Epidermal melanocyte (primary cell): ENCODE measurements at regions not wholly inside any gene's neighbourhood (a gene's known extent, or its start where the extent isn't known, plus 50 kb on each side); places are given as distances from the start of the nearest gene placed in this dataset.

ENCODE experiments used
- DNase-seq: peaks from one replicate; pipeline ENCODE4 v3.0.0; 2011; ENCODE audit warnings: low spot score; ENCODE audit not compliant: insufficient read length

DNA sequence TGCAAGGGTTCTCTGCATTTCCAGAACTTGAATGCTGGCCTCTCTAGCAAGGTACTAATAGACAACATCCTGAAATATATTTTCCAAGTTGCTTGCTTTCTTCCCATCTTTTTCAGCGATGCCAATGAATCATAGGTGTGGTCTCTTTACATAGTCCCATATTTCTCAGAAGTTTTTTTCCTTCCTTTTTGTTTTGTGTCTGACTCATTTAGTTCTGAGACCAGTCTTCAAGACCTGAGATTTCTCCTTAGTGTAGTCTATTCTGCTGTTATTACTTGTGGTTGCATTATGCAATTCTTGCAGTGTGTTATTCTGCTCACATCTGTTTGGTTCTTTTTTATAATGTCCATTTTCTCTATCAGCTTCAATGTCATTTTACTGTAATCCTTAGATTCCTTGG, 1265.0 kb upstream of the ALCAM start:
- DNase-seq, result no peak

DNA sequence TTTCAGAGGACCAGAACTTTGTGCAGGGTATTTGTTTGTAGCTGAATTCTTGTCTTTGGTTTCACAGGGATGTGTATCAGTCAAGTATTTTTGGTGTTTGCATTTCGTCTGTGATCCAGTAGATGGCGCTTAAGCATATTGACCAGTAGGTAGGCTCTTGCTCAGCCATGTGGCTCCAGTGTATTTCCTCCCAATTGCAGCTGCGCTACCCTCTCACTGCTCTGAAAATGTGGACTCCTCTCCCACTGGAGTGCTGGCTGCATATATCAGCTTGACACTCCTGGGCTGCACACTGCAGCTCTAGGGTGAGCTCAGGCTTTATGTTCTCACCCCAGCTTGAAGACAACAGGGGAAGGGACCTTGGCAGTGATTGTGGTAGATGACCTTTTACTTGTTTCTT, 1264.3 kb upstream of the ALCAM start:
- DNase-seq, result no peak

DNA sequence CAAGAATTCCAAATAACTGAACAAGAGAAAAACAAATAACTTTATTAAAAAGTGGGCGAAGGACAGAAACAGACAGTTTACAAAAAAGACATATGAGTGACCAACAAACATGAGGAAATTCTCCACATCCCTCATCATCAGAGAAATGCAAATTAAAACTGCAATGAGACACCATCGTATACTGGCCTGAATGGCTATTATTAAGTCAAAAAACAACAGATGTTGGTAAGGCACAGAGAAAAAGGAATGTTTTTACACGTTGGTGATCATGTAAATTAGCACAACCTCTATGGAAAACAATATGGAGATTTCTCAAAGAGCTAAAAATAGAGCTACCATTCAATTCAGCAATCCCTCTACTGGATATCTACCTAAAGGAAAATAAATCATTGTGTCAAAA, 1260.4 kb upstream of the ALCAM start:
- DNase-seq, result no peak

DNA sequence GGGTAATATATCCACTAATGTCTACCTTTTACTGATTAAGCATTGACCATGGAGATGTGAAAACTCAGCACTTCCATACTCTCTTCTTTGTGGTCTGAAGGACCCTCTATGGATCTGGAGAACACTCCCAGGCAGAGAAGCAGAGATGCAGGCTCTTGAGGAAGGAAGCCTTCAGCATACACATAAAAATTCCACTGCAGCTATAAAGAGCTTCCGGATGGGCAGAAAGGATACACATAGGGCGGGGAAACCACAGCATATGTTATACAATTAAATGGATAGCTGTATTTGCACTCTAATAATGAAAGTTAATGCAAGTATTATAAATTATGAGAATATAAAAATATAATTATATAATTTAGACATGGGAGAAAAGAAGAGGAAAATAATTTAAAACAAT, 1258.2 kb upstream of the ALCAM start:
- DNase-seq, result no peak

DNA sequence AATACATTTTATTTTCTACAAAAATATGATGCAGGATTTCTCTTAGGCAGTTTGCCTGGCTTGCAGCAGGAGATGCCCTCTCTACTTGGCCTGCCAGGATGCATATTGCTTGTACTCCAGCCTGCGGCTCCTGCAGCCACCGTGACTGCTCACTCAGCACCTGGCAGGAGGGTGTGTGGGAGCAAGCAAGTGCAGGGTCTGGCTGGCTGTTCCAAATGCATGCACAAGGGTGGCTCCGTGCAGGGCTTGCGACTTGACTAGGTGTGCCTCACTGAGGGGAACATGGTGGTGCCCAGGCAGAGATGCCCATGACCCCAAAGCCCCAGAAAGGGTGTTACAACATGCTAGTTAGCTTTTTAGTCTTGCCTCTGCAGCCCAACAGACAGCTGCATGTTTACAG, 1240.2 kb upstream of the ALCAM start:
- no peak for DNase-seq

DNA sequence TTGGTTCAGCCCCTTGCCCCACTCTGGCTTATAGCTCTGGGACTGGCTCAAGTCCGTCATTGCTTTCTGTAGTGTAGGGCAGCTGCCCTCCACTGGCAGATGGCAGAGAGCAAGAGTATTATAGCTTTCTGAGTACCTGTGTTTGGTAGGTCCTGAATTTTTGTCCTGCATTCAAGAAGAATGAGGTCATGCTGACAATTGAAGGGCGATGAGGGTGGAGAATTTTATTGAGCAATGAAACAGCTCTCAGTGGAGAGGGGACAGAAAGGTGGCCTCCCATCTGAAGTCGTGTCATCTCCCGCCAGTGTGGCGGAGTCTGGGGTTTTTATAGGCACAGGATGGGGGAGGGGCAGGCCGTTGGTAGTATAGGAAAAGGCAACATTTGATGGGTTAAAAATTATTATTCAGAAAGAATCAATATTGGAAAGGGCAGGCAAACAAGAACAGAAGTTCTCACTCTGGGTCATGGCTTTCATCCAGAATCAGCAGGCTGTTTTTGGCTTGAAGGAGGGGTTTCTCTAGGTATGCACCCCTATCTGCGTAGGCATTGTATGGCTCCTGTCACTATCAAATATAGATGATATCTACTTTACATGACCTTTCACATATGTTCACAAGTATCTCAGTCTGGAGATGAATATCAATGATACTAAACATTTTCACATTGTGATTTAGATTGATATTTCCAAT, 1239.7 kb upstream of the ALCAM start:
- DNase-seq, result no peak

DNA sequence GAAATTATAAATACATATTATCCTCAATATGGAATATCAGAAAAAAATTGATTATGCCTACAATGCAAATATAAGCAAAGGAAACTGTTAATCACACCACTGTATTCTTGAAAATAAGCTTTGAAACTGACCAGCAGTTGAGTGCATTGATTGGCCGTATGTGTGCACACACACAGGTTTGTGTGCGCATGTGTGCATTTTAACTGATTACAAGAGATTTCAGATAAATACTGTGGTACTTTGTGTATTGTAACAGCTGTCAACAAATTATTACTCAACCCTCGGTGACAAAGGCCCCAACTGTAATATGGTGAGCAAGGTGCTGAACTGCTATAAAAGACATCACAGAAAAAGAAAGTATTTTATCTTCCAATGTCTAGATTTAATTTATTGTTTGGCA, 1238.9 kb upstream of the ALCAM start:
- no peak for DNase-seq

DNA sequence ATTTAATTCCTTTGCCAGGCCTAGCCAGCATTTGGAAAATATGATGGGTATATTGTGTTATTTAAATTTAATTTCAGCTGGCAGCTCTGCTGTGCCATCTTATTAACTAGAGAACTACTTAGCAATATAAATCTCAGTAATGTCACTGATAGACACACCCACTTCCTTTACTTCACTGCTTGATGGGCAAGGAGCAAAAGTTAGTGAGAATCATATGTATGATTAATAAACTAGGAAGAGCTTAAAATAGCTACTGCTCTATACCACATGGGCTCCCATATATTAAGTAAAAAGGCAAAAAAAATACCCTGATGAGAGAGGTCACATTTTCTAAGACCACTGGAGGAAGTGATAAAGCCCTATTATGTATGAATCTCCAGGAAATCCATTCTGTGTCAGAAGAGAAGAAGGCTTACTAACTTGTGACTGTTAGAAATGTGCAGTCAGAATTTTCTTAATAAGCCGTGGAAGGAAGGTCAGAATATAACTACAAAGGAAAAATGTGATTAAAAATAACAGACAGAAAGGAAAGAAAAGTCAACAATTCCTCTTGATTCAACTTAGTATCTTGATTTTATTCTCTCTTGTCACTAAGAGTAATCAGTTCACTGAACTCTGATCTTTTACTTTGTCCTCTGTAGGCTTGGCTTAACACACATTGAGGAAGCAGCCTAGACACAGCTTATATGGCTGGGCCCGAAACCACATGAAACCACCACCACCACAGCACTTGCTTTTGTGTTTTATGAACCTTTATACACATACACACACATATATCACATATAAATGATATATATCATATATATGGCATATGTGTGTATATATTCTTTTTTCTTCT, 1233.9 kb upstream of the ALCAM start:
- no peak for DNase-seq

DNA sequence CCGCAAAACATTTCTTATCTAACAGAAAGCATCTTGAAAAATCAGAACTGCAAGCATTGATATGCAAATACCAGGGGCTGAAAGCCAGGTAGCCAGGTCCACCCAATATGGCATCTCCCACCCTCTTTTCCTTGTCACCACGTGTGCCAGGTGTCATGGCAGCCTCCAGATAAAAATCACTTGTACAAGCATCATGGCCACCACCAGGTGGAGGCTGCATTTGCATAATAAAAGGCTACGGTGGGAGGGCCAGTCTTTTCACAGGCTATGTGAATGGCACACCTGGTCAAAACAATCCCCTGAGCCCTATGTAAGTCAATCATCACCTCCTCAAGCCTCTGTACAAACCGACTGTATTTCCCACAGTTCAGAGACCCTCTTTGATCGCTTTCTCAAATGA, 1233.1 kb upstream of the ALCAM start:
- DNase-seq, result no peak

DNA sequence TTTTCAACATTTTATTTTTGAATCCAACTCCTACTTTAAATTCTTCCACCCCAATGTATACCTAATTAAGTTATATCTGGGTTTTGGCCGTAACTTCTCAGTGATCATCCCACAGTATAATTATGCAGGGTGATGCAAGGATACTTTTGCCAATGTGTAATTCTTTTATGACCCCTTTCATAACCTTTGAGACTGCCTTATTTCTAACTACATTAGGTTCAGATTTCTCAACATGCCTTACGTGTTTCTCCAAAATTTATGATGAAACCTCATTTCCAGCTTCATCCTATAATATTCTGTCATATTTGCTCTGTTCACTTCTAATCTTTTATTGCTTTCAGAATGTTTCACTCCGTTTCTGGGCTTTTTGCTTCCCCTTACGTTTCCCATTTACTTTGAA, 1229.6 kb upstream of the ALCAM start:
- DNase-seq, result no peak

DNA sequence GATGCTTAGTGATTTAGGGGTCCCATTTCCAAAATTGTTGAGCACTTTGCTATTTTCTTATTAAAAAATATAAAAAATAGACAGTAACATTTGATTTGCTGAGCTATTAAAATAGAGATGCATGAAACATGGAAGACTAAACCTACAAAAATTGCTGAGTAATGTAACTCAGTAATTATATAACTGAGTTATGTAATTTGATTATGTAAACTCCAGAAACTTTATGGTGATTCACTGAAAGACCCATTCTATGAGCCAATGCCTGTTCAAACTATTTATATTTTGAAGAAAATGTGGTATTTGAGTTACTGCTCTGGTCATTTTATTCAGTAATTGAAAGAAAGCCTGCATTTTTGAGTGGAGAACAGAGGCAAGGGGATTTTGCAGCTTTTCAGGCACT, 1221.5 kb upstream of the ALCAM start:
- DNase-seq, result no peak

DNA sequence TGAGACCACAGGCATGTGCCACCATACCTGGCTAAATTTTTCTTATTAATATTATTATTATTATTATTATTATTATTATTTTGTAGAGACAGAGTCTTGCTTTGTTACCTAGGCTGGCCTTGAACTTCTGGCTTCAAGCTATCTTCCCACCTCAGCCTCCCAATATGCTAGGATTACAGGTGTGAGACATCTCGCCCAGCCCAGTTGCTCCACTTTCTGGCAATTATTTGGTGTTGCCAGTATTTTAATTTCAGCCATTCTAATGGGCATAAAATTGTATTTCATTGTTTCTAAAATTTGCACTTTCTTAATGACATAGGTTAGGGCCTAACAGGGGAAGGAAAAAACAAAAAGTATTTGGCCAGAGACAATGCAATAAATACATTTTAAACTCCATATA, 1217.6 kb upstream of the ALCAM start:
- DNase-seq, result no peak

DNA sequence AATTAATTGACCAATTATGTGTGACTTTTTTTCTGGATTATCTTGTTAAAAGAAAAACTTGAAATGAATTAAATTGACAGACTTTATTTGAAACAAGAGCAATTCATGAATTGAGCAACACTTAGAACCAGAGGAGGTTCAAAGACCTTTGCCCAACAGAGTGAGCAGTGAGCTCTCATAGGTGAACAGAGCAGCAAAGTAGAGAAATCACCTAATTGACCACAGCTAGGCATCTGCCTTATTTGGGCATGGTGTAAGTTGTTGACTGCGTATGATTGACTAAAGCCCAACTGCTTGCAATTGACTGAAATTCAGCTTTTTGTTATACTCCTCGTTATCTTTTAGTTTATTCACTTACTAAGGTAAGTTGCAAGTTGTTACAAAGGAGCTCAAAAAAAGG, 1216.0 kb upstream of the ALCAM start:
- no peak for DNase-seq

DNA sequence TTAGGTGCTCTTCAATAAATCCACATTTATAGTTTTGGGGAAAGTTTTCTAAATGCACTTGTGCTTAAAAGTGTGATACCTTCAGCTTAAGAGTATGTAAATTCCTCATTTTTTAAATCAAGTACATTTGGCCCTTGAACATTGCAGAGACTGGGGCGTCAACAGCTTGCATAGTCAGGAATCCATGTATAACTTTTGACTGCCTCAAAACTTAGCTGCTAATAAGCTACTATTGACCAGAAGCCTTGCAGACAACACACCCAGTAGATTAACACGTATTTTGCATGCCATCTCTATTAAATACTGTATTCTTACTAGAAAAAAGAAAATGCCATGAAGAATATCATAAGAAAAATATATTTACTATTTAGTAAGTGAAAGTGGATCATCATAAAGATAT, 1211.8 kb upstream of the ALCAM start:
- no peak for DNase-seq

DNA sequence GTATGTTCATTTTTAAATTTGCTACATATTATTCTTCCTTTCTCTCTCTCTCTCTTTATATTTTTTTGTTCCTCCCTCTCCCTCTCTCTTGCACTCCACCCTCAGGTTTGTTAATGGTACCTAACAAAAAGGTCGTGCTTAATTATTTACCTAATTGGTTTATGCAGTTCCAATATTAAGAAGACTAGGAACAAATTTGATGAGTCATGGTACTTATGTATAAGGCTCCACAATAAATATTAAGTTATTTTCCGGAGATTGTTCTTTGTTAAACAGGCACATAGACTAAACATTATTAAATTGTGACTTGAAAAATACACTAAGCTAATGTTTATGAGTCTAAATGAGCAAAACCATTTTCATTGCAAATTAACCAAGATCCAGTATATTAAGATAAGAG, 1200.8 kb upstream of the ALCAM start:
- no peak for DNase-seq

DNA sequence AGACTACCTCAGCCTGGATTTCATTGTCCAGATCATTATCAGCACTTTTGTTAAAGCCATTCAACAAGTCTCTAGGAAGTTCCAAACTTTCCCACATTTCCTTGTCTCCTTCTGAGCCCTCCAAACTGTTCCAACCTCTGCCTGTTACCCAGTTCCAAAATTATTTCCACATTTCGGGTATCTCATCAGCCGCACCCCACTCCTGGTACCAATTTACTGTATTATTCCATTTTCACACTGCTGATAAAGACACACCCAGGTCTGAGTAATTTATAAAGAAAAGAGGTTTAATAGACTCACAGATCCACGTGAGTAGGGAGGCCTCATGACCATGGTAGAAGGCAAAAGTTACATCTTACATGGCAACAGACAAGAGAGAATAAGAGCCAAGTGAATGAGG, 1198.3 kb upstream of the ALCAM start:
- DNase-seq, result no peak

DNA sequence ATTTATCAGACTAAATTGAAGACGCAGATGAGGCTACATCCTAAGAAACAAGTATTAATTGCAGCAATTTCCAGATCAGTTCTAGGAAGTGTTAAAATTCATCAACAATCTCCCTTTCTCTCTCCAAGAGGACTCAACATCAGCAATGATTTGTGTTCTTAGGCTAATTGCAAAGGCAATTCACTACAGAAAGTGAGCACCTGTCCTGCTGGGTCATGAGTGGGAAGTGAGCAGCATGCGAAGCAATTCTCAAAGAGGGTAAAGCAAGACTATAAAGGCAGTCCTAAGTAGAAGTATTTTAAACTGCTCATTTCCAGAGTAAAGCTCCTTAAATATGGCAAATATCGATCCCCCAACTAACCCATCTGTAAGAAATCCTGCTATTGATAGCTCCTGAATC, 1191.0 kb upstream of the ALCAM start:
- no peak for DNase-seq

DNA sequence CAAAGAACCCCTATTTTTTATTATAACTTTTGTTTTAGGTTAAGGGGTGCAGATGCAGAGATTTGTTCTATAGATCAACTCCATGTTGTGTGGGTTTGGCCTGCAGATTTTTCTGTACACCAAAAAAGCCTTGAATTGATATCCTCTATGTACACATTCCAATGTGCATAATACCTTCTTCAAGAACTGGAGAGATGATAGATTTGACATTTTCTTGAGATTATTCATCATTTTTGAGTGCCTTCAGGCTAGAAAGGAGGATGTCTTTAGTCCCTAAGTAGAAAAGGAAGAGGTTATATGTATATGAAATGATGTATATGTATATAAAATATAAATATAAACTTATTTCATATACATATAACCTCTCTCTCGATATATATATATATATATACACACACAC, 1190.0 kb upstream of the ALCAM start:
- no peak for DNase-seq

DNA sequence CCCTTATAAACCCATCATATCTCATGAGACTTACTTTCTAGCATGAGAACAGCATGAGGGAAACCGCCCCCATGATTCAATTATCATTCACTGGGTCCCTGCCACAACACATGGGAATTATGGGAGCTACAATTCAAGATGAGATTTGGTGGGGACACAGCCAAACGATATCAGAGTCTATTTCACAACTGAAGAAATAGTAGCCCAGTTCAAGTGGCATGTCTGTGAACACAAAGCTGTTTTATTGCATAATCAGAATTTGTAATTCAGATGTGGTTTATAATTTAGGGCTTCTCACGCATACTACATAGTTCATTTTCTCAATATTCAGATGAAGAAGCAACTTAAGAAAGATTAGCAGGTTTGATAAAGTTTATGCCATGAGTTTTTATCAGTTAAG, 1188.0 kb upstream of the ALCAM start:
- DNase-seq, result no peak

DNA sequence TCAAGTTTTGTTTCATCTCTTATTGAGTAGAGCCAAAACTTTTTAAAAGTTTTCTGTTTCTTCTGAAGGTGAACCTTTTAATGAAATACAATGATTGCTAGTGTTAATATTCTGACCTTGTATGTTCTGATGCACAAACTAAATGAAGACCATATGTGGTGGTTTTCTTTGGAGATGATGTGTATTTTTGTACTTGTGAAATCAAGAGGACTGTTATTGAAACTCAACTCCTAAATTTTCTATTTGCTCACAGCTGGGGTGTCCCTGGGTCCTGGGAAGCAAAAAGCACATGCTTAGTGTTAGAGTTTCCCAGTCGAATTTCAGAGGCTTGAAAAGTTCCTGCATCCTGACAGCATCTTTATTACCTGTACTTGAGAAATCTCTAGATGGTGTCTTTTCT, 1185.8 kb upstream of the ALCAM start:
- DNase-seq, result no peak

DNA sequence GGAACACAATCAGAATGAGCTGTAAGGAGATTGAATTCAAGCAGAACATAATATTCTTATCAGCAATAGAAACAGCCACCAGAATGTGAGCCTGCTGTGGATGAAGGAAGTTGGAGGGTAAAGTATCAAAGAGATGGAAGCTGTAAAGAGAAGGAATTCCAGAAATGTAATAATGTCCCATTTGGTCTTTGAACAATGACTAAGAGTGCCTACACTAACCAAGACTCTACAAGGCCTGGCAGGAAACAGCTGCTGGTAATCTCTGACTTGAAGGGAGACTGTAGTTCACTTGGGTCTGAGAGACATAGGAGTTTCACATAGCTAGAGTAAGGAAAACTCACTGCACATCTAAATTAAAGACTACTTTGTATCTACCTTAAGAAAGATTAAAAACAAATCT, 1176.0 kb upstream of the ALCAM start:
- DNase-seq, result no peak

DNA sequence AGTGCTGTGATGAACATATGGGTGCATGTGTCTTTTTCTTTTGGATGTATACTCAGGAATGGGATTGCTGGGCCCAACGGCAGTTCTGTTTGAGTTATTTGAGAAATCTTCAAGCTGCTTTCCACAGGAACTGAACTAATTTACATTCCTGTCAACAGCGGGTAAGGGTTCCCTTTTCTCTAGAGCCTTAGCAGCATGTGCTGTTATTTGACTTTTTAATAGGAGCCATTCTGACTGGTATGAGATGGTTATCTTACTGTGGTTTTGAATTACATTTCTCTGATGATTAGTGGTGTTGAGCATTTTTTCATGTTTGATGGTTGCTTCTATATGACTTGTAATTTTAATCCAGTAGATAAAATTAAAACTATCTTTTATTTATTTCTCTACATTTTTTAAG, 1168.6 kb upstream of the ALCAM start:
- DNase-seq, result no peak

DNA sequence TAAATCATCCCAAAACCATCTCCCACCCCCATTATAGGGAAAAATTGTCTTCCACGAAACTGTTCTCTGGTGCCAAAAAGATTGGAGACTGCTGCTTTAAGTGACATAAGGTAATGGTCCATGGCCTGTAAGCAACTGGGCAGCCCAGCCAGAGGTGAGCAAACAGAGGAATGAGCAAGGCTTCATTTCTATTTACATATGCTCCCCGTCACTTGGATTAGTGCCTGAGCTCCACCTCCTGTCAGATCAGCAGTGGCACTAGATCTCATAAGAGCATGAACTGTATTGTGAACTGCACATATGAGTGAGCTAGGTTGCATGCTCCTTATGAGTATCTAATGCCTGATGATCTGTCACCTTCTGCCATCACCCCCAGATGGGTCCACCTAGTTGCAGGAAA, 1159.8 kb upstream of the ALCAM start:
- no peak for DNase-seq
